ENCODE measurements at regions not wholly inside any gene's neighbourhood (a gene's known extent, or its start where the extent isn't known, plus 50 kb on each side); places are given as distances from the start of the nearest gene placed in this dataset.

- TF ChIP-seq MAX (IDR thresholded peaks at IDR 0.05; ENCODE audit: low read depth) (no peak), TEAD4 (IDR thresholded peaks at IDR 0.05; ENCODE audit: borderline replicate concordance, insufficient read depth) (no peak), USF2 (IDR thresholded peaks at IDR 0.05; ENCODE audit: borderline replicate concordance, low read depth, low read length) (no peak), REST (IDR thresholded peaks at IDR 0.05; ENCODE audit: low read depth, low read length) (no peak), POLR2AphosphoS5 (IDR thresholded peaks at IDR 0.05; ENCODE audit: low read depth, low read length) (no peak), CTCF (IDR thresholded peaks at IDR 0.05) (no peak), EP300 (IDR thresholded peaks at IDR 0.05; ENCODE audit: borderline replicate concordance in 1 of 2, low read depth in 1 of 2, low read length in 1 of 2) (no peak), JUND (IDR thresholded peaks at IDR 0.05) (no peak)
Observed at GRCh38 chr11:121368364-121369240, 76.0 kb downstream of the SC5D start.

All from SK-N-SH (cell line).